ENCODE measurements at regions not wholly inside any gene's neighbourhood (a gene's known extent, or its start where the extent isn't known, plus 50 kb on each side); places are given as distances from the start of the nearest gene placed in this dataset.

- no peak for DNase-seq
These were observed 463.1 kb downstream of the MATN1 start for GRCh38 chr1:30260318-30260717.

- DNase-seq = no peak
These were observed 463.8 kb downstream of the MATN1 start for GRCh38 chr1:30259631-30260030.

- no peak for DNase-seq
These were observed 464.5 kb downstream of the MATN1 start for GRCh38 chr1:30258876-30259275.

DNA sequence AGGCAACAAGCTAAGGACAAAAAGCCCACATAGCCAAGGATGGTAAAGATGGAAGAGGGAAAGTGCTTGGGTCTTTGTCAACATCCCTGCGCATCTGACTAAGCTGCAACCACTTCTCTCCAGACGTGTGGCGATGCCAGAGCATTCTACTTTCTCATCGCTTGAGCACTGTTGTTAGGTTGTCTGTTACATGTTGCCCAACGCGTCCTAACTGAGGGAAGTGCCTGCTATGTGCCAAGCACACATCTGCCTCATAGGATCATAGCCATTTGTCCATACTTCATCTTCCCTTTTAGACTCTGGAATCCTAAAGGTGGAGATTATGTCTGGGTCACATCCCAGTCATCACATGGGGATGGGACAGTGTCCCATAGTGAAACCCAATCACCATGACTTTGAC lies 464.9 kb downstream of the MATN1 start:
- no peak for DNase-seq

DNA sequence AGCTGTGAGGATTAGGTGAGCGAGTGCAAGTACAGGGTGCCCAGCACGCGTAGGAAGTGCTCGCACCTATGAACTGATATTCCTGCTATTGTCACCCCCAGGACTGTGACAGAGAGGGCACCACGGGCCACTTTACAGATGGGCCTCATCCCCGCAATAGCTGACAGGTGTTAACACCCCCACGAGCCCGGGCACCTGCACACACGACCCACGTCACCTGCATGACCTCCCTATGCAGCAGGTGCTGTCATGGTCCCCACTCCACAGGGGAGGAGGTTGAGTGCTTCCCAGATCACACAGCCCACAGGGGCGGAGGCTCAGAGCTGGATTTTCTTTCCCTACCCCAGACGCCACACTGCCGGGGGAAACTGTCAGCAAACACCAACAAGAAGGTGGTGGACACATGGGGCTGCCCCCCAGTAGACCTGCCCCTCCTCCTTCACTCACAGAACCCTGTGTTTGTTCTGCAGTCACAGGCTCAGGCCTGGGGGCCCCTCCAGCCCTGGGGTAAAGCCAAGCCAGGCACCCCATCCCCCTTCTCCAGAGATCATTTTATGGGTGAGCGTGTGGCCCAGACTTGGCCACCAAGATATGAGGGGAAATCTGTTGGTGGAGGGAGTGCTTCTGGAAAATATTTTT lies 465.5 kb downstream of the MATN1 start:
- DNase-seq = no peak

- DNase-seq = no peak
These were observed 466.1 kb downstream of the MATN1 start for GRCh38 chr1:30257322-30257721.

DNA sequence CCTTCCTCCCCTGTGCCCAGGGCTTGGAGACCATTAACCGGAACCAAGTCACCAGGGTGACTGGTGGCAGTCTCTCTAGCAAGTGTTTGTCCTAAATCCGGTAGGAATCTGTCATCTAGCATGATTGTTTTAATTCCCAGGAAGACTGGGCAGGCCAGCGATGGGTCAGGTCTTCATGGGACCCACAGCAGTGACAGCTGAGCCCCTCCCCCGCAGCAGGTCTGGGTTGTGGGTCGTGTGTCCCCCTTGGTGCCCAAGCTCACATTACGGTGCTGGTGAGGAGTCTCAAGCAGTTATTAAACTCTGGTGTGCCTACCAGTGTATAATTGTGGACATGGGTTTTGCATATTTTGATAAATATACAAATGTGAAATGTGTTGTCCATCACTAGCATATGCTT lies 466.5 kb downstream of the MATN1 start:
- no peak for DNase-seq

DNA sequence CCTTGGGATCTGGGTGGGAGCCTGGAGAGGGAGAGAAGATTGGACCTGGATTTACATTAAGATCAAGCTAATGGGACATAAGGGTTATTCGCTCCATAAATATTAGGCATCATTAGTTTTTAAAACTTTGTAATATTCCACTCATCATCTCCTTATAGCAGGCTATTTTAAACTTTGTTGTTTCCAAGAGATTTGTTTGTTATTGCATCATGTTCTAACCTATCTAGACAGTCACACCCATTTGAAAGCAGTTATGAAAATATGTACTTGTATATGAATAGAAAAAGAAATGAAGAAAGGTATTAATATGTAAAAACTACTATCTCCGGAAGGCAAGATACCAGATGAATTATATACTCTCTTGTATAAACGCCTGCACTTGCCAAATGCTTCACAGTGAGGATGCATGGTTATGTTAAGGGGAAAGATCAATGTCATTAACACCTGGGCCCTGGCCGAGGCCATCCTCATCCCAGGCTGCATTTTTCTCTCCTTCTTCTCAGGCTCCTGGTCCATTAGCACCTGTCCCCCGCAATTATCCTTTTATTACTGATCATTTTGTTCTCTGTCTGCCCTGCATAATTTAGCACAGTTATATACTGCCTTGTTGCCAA lies 468.2 kb downstream of the MATN1 start:
- DNase-seq = no peak

DNA sequence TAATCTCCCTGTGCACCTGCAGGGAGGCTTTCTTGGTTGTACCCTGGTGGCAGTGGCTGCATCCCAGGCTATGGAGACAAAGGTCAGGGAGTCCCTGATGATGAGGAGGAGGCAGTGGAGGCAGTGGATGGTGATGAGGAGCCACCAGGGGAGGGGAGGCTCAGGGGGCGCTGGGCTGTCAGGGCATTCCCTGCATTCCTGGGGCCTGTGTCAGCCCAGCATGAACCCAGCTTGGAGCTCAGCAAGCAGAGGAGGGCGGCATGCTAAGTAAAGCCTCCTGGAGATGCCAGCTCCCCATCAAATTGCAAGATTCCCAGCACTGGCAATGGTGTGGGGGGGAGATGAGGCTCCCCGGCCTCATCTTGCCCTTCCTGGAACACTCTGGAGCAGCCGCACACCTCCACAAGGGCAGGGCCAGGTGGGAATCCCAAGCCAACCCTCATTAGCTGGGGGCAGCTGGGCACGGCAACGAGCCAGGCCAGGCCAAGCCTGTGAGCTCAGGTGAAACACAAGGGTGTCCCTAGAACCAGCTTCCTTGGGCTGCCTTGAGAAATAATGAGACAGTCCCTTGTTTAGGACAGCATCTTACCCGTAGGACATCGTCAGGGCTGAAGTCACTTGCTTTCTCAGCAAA lies 469.5 kb downstream of the MATN1 start:
- DNase-seq = no peak

- no peak for DNase-seq
These were observed 470.0 kb downstream of the MATN1 start for GRCh38 chr1:30253361-30253760.

GRCh38 chr1:30250984-30251850 lies 472.2 kb downstream of the MATN1 start:
- DNase-seq = no peak

GRCh38 chr1:30250338-30250983 lies 472.9 kb downstream of the MATN1 start:
- no peak for DNase-seq

DNA sequence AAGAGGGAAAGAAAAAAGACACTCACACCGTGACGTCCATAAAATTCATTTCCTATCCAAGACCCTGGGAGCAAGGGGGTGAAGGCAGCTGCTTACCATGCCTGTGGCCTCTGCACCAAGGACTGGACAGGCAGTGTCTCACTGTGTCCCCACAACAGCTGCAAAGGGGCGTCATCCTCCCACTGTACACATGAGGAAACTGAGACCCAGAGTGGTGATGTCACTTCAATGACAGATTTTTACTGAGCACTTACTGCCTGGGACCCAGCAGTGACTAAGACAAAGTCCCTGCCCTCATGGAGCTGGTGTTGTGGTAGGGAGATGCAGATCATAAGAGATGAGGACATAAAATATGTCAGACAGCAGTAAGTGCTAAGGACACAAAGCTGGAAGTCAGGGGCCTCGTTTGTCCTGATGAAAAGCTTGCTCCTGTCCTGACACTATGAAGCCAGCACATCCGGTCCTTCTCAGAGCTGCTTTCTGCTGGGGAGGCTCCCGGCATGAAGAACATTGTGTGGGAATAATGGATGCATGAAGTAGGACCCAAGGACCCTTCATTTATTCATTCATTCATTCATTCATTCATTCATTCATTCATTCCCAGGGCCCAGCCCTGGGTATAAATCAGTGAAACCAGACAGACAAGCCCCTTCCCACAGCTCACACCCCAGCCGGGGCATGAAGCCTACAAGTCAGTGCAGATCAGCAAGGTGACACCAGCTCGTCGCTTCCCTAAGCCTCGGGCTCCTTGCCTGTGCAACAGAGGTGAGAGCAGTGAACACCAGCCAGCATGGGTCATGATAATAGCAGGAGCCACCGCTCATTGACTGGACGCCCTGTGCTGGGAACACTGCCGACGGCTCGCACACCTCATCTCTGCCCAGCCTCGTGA lies 473.7 kb downstream of the MATN1 start:
- DNase-seq = no peak

GRCh38 chr1:30248774-30249173 lies 474.6 kb downstream of the MATN1 start:
- DNase-seq = no peak

DNA sequence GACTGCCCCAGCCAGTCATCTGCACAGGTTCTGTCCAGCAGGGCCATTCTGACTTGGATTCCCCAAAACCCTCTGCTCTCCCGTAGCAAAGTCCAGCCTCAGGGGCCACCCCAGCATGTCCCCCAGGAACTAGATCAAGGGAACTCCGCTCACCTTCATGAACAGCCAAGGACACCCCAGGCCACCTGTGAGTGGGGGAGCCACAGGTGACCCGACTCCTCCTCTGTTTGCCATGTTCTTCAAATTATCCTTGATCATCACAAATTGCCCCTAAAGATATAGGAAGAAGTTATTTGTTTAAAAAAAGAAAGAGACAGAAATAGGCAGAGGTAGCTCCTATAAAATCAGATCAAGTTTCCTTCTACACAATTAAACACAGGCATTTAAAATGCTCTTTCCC lies 475.0 kb downstream of the MATN1 start:
- DNase-seq = no peak

GRCh38 chr1:30244801-30245200 lies 478.6 kb downstream of the MATN1 start:
- DNase-seq = no peak

- DNase-seq = no peak
These were observed 480.5 kb downstream of the MATN1 start for GRCh38 chr1:30242722-30243457.

- no peak for DNase-seq
These were observed 481.2 kb downstream of the MATN1 start for GRCh38 chr1:30242168-30242567.

DNA sequence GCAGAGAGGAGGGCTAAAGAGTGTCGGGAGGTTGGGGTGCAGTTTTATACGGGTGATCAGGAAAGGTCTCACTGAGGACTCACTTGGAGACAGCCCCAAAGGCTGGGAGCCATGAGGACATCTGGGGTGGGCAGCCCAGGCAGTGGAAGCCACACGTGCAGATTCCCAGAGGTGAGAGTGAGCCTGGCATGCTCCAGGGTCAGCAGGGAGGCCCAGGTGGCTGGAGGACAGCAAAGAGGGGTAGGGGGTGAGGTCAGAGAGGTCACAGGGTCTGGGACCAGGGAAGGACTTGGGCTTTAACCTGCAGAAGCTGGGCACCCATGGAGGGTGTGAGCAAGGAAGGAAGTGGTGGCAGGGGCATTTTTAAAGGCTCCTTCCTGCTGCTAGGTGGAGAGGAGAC lies 481.7 kb downstream of the MATN1 start:
- no peak for DNase-seq

- DNase-seq = no peak
These were observed 489.3 kb downstream of the MATN1 start for GRCh38 chr1:30234091-30234490.

DNA sequence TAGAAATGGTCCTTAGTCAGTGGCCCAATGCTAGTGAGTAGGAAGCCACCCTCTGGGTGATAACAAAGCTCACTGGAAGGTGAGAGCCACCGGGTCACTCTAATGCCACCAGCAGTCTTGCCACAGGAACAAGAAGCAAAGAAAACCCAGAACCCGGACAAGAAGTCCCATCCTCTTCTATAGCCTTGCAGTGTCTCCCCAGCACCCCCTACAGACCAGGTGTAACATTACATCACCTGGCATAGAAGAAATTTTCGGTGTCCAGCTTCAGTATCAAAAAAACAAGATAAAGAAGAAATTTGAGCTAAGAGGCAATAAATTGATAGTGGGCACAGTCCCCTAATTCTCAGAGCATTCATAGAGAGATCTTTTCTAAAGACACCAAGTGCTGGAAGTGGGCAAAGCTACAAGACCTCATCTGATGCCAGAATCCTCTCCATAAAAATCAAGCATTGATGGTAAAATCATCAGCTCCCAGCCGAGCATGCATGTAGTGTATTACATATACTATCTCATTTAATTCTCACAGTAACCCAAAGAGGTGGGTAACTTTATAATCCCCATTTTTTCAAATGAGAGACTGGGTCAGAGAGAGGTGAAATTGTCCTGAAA lies 491.0 kb downstream of the MATN1 start:
- DNase-seq = peak; percentile 1

All from NCI-H510A treated with DMSO at 0.1 percent for 48 hours (cell line).